ENCODE measurements at regions not wholly inside any gene's neighbourhood (a gene's known extent, or its start where the extent isn't known, plus 50 kb on each side); places are given as distances from the start of the nearest gene placed in this dataset.

DNA sequence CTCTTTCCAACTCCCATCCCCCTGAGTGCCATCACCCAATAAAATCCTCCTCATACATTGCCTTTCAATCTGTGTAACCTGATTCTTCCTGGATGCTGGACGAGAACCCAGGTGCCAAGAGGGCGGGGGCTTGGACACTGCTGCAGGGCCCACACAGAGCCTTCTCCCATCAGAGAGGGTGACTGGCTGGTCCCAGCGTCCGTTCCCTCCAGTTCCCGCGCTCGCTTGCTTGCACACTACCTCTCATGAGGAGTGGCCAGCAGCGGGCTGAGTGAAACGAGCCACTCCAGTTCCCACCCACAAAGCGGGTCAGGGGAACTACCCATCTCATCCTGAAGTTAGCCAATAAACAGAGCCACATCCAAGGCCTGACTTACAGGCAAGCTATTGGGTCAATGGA, 602.6 kb upstream of the ADAMTS16 start:
- Mint-ChIP-seq H3K4me1 (no peaks in the 10 kb centered on the region), H3K4me3 (no peak overlapping the region), H3K36me3 (ENCODE audit: low read depth) (no peaks in the 10 kb centered on the region), H3K27me3 (ENCODE audit: insufficient read depth) (no peaks in the 10 kb centered on the region), H3K27ac (no peak overlapping the region), H3K9me3 (no peaks in the 10 kb centered on the region)
- TF ChIP-seq, protein P1, sequence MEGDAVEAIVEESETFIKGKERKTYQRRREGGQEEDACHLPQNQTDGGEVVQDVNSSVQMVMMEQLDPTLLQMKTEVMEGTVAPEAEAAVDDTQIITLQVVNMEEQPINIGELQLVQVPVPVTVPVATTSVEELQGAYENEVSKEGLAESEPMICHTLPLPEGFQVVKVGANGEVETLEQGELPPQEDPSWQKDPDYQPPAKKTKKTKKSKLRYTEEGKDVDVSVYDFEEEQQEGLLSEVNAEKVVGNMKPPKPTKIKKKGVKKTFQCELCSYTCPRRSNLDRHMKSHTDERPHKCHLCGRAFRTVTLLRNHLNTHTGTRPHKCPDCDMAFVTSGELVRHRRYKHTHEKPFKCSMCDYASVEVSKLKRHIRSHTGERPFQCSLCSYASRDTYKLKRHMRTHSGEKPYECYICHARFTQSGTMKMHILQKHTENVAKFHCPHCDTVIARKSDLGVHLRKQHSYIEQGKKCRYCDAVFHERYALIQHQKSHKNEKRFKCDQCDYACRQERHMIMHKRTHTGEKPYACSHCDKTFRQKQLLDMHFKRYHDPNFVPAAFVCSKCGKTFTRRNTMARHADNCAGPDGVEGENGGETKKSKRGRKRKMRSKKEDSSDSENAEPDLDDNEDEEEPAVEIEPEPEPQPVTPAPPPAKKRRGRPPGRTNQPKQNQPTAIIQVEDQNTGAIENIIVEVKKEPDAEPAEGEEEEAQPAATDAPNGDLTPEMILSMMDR (conservative IDR thresholded peaks at IDR 0.05) = no peak
- Histone ChIP-seq H3K9me3 (ENCODE audit: control insufficient read depth, low read length) (no peaks in the 10 kb centered on the region), H3K4me1 (ENCODE audit: control insufficient read depth, insufficient read depth, low read length) (no peaks in the 10 kb centered on the region), H3K9ac (ENCODE audit: extremely low read depth, low read length, poor library complexity, severe bottlenecking) (no peak overlapping the region), H3K36me3 (ENCODE audit: control insufficient read depth, insufficient read depth, low read length) (no peaks in the 10 kb centered on the region), H3K27me3 (ENCODE audit: control insufficient read depth, insufficient read depth, low read length, poor library complexity, severe bottlenecking) (no peaks in the 10 kb centered on the region), H3K4me3 (ENCODE audit: low read length) (no peak overlapping the region), H3K27ac (ENCODE audit: low read depth, low read length) (no peak overlapping the region)
- 92% methylated on average over 9 to 10 of the region's 10 CpGs for WGBS, 2 experiments (ENCODE audit: insufficient coverage in 1 of 2, insufficient read length in 1 of 2)
- no peak for DNase-seq

DNA sequence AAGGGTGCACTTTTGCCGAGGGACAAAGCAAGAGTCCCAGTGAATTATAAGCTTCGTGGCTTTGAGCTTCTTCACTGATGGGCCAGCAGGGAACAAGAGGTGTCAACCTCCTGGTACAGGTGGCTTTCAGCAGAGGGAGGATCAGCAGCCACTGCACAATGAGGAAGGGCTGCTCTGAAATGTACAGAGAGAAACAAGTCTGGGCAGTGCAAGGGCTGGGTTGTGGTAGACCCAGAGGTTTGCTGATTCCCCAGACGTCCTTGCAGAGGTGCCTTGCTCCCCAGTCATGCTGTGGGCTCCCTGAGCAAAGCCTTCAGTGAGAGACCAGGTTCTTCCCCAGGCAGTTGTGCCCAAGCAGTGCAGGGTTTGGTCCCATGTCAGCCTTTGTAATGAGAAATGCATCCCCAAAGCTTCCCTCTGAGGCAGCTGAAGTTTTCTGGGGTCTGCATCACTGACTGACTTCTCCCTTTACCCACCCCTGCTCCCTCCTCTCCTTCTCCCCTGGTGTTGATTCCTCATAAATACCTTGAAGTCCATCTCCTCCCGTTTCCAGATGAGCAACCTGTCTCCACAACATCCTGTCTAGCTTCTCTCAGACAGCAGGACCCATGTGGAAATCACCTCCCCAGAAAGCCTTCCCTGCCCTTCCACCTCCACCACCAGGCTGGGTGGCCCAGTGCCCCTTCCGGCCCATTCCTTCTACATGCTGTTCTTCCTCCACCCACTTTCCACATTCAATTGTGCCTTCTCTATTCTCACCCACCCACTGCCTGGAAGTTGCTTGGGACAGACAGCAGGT, 599.6 kb upstream of the ADAMTS16 start:
- no peak for DNase-seq
- no peaks in the 10 kb centered on the region for H3K27me3 Mint-ChIP-seq (ENCODE audit: insufficient read depth)
- H3K9ac ChIP-seq (ENCODE audit: extremely low read depth, low read length, poor library complexity, severe bottlenecking) = no peak overlapping the region
- H3K27ac Mint-ChIP-seq = no peak overlapping the region
- no peaks in the 10 kb centered on the region for H3K9me3 ChIP-seq (ENCODE audit: control insufficient read depth, low read length)
- peaks cover 19% of the 10 kb centered on the region for H3K4me1 ChIP-seq (ENCODE audit: control insufficient read depth, insufficient read depth, low read length)
- H3K4me3 Mint-ChIP-seq = no peak overlapping the region
- H3K27me3 ChIP-seq (ENCODE audit: control insufficient read depth, insufficient read depth, low read length, poor library complexity, severe bottlenecking) = no peaks in the 10 kb centered on the region
- no peaks in the 10 kb centered on the region for H3K9me3 Mint-ChIP-seq
- H3K4me1 Mint-ChIP-seq = peaks cover 28% of the 10 kb centered on the region
- no peak overlapping the region for H3K4me3 ChIP-seq (ENCODE audit: low read length)
- no peaks in the 10 kb centered on the region for H3K36me3 ChIP-seq (ENCODE audit: control insufficient read depth, insufficient read depth, low read length)
- H3K27ac ChIP-seq (ENCODE audit: low read depth, low read length) = no peak overlapping the region
- TF ChIP-seq, protein P1 (conservative IDR thresholded peaks at IDR 0.05) = no peak
- H3K36me3 Mint-ChIP-seq (ENCODE audit: low read depth) = no peaks in the 10 kb centered on the region
- 86 to 88% methylated on average over 3 to 5 of the region's 5 CpGs for WGBS, 2 experiments (ENCODE audit: insufficient coverage in 1 of 2, insufficient read length in 1 of 2)

DNA sequence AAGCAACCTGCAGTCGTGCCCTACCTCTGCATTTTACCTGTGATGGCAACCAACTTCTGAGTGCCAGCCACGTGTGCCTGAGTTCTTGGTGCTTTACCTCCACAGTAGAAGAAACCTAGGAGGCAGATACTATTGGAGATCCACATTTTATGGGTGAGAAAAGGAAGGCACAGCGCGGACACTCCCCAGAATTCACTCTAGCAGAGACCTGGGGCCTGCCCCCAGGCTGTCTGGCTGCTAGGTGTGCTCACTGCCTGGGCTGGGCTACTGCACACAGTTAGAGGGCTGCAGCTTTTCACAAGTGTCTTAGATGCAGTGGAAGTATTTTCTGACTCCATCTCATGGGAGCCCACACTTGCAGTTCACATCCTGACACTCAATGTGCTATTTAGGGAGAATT, 598.8 kb upstream of the ADAMTS16 start:
- H3K27me3 Mint-ChIP-seq (ENCODE audit: insufficient read depth) = no peaks in the 10 kb centered on the region
- TF ChIP-seq, protein P1 (conservative IDR thresholded peaks at IDR 0.05) = no peak
- H3K36me3 ChIP-seq (ENCODE audit: control insufficient read depth, insufficient read depth, low read length) = no peaks in the 10 kb centered on the region
- no peaks in the 10 kb centered on the region for H3K36me3 Mint-ChIP-seq (ENCODE audit: low read depth)
- no peak overlapping the region for H3K4me3 ChIP-seq (ENCODE audit: low read length)
- no peak overlapping the region for H3K27ac Mint-ChIP-seq
- peaks cover 23% of the 10 kb centered on the region for H3K4me1 ChIP-seq (ENCODE audit: control insufficient read depth, insufficient read depth, low read length)
- no peak overlapping the region for H3K4me3 Mint-ChIP-seq
- no peak overlapping the region for H3K27ac ChIP-seq (ENCODE audit: low read depth, low read length)
- 92 to 100% methylated on average over 2 to 4 of the region's 4 CpGs for WGBS, 2 experiments (ENCODE audit: insufficient coverage in 1 of 2, insufficient read length in 1 of 2)
- peaks cover 33% of the 10 kb centered on the region for H3K4me1 Mint-ChIP-seq
- no peaks in the 10 kb centered on the region for H3K9me3 ChIP-seq (ENCODE audit: control insufficient read depth, low read length)
- no peaks in the 10 kb centered on the region for H3K27me3 ChIP-seq (ENCODE audit: control insufficient read depth, insufficient read depth, low read length, poor library complexity, severe bottlenecking)
- DNase-seq = no peak
- no peak overlapping the region for H3K9ac ChIP-seq (ENCODE audit: extremely low read depth, low read length, poor library complexity, severe bottlenecking)
- H3K9me3 Mint-ChIP-seq = no peaks in the 10 kb centered on the region

Measured in endodermal cell (in vitro differentiated cells).